B cell (primary cell): ENCODE measurements at regions not wholly inside any gene's neighbourhood (a gene's known extent, or its start where the extent isn't known, plus 50 kb on each side); places are given as distances from the start of the nearest gene placed in this dataset.

ENCODE experiments used
- ATAC-seq: fragments of 200-7000 bp; cut with Tn5 transposase; one replicate; pipeline ENCODE4 v1.10.0; 2021; ENCODE audit warnings: low read depth, mild to moderate bottlenecking, moderate number of reproducible peaks, moderate library complexity
- CTCF ChIA-PET: fragments of 350-600 bp; sonication (Branson Sonifier 250); formaldehyde crosslinking; loops from one replicate; lab custom pipeline; 2021; ENCODE audit warnings: antibody characterized with exemption, inconsistent platforms; lab: Charles Lee
- POLR2A ChIA-PET: fragments of 350-600 bp; sonication (Branson Sonifier 250); formaldehyde crosslinking; loops from one replicate; lab custom pipeline; 2021; ENCODE audit warnings: antibody characterized with exemption; lab: Charles Lee
- DNase-seq: peaks from one replicate; pipeline ENCODE4 v3.0.0; 2013
- H2AFZ ChIP-seq: 2 replicates; pipeline ENCODE4 v1.6.1; 2012; ENCODE audit warnings: mild to moderate bottlenecking, low read depth, low read length; ENCODE audit not compliant: insufficient read depth, poor library complexity, severe bottlenecking
- H3K27ac ChIP-seq, 2 donors: 1 replicate in 1 of 2; 2 replicates in 1 of 2; pipeline ENCODE4 v1.5.1; 2012 to 2013; ENCODE audit warnings: low read length in 2 of 2, mild to moderate bottlenecking in 2 of 2, moderate library complexity in 1 of 2
- H3K27me3 ChIP-seq, 4 experiments: fragments of 200-600 bp in 1 of 4; sonication (generic) in 1 of 4; replicated peaks in 1 of 4; 1 replicate in 2 of 4; 2 replicates in 2 of 4; pipeline versions ENCODE4 v1.6.1 to v1.7.0; 2013 to 2016; ENCODE audit warnings: low read length in 3 of 4, mild to moderate bottlenecking in 2 of 4, mixed read lengths in 1 of 4, moderate library complexity in 1 of 4; ENCODE audit not compliant: insufficient read depth in 4 of 4, control insufficient read depth in 3 of 4; ENCODE audit errors: control extremely low read depth in 1 of 4
- H3K36me3 ChIP-seq, 2 experiments: replicated peaks in 1 of 2; 1 replicate in 1 of 2; 2 replicates in 1 of 2; pipeline versions ENCODE4 v1.6.1 to v1.7.1; 2013; ENCODE audit warnings: low read length in 1 of 2; ENCODE audit not compliant: insufficient read depth in 2 of 2, control insufficient read depth in 1 of 2; ENCODE audit errors: control extremely low read depth in 1 of 2, extremely low read depth in 1 of 2
- H3K4me1 ChIP-seq, 2 donors: fragments of 200-600 bp in 1 of 2; sonication (generic) in 1 of 2; 1 replicate in 1 of 2; 2 replicates in 1 of 2; pipeline versions ENCODE4 v1.5.1 to v1.6.1; 2013 to 2017; ENCODE audit warnings: low read length in 2 of 2; ENCODE audit not compliant: control insufficient read depth in 2 of 2, insufficient read depth in 2 of 2
- H3K4me2 ChIP-seq: replicated peaks from 2 replicates; pipeline ENCODE3; 2012; ENCODE audit warnings: mild to moderate bottlenecking, low read depth, low read length; ENCODE audit not compliant: poor library complexity, severe bottlenecking
- H3K4me3 ChIP-seq, 5 experiments: fragments of 200-600 bp in 1 of 5; sonication (generic) in 1 of 5; 1 replicate in 3 of 5; 2 replicates in 2 of 5; pipeline versions ENCODE4 v1.5.1 to v1.7.0; 2011 to 2016; ENCODE audit warnings: low read length in 4 of 5, mild to moderate bottlenecking in 4 of 5, low read depth in 2 of 5, control low read depth in 1 of 5, moderate library complexity in 1 of 5; ENCODE audit not compliant: insufficient read depth in 1 of 5; ENCODE audit errors: control extremely low read depth in 1 of 5, extremely low read depth in 1 of 5
- H3K79me2 ChIP-seq: fragments of 200-600 bp; sonication (generic); one replicate; pipeline ENCODE4 v1.6.0; 2016; ENCODE audit warnings: low read length; ENCODE audit not compliant: control insufficient read depth, insufficient read depth
- H3K9ac ChIP-seq: fragments of 200-600 bp; sonication (generic); 2 replicates; pipeline ENCODE4 v1.6.1; 2017; ENCODE audit warnings: mild to moderate bottlenecking, low read length, moderate library complexity
- H3K9me3 ChIP-seq, 3 donors: one replicate each; pipeline versions ENCODE4 v1.6.1 to v1.7.1; 2013; ENCODE audit warnings: low read length in 2 of 3; ENCODE audit not compliant: control insufficient read depth in 2 of 3, insufficient read depth in 1 of 3; ENCODE audit errors: control extremely low read depth in 1 of 3
- H4K20me1 ChIP-seq: 2 replicates; pipeline ENCODE4 v1.6.0; 2012; ENCODE audit warnings: mild to moderate bottlenecking, low read length; ENCODE audit not compliant: insufficient read depth, control insufficient read depth, poor library complexity, severe bottlenecking
- H3K27ac Mint-ChIP-seq: one replicate; pipeline ENCODE4 v1.8.0; 2021; ENCODE audit warnings: mixed read lengths
- H3K27me3 Mint-ChIP-seq: one replicate; pipeline ENCODE4 v1.8.0; 2021; ENCODE audit warnings: mixed read lengths
- H3K4me1 Mint-ChIP-seq: one replicate; pipeline ENCODE4 v1.8.0; 2021; ENCODE audit warnings: mixed read lengths
- H3K4me3 Mint-ChIP-seq: one replicate; pipeline ENCODE4 v1.8.0; 2021; ENCODE audit warnings: mixed read lengths
- H3K9me3 Mint-ChIP-seq: one replicate; pipeline ENCODE4 v1.8.0; 2022; ENCODE audit warnings: mixed read lengths; ENCODE audit not compliant: insufficient read depth
- EZH2 ChIP-seq: IDR thresholded peaks from 2 replicates; pipeline ENCODE4 v1.6.1; 2012; ENCODE audit warnings: borderline replicate concordance, low read depth, mild to moderate bottlenecking, moderate library complexity, low read length; ENCODE audit not compliant: insufficient read depth, poor library complexity, severe bottlenecking
- WGBS: methylation state at CpG from one replicate; pipeline ENCODE4 v1.1.5; 2013; ENCODE audit warnings: missing lambda C conversion rate; ENCODE audit not compliant: insufficient coverage; 5-methylcytosine and 5-hydroxymethylcytosine counted together
- intact Hi-C: fragments of 100-400 bp; cut with micrococcal nuclease; formaldehyde crosslinking; loops from one replicate; pipeline ENCODE4 v1.10.0; 2022
- TF ChIP-seq, protein P1 (sequence below): fragments of 200-600 bp; IDR thresholded peaks from one replicate; pipeline ENCODE4 v1.8.0; 2022; ENCODE audit warnings: antibody characterized with exemption, mild to moderate bottlenecking

DNA sequence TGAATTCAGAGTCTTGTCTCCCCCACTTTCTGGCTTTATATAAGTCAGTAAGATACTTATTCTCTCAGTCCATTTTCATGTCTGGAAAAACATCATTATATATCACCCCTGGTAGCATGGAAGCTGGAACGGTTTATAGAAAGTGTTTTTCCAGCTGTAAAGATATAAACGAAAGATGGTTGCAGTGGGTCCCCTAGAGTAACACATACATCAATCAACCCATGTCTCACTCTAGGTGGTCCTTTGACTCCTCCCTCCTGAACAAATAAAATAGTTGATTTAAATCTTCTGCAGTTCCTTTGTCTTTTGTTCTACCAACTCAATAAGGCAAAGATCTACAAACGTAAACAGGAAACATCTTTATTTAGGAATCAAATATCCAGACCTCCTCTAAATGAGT is 1306.1 kb upstream of the TENM3 start:
- Mint-ChIP-seq H3K4me1 (no peaks in the 10 kb centered on the region), H3K4me3 (no peak overlapping the region), H3K27me3 (no peaks in the 10 kb centered on the region), H3K27ac (no peak overlapping the region), H3K9me3 (no peaks in the 10 kb centered on the region)
- intact Hi-C loops, result no loop called here
- ATAC-seq, result no peak
- no peaks in the 10 kb centered on the region for H3K36me3 ChIP-seq
- TF ChIP-seq, protein P1, sequence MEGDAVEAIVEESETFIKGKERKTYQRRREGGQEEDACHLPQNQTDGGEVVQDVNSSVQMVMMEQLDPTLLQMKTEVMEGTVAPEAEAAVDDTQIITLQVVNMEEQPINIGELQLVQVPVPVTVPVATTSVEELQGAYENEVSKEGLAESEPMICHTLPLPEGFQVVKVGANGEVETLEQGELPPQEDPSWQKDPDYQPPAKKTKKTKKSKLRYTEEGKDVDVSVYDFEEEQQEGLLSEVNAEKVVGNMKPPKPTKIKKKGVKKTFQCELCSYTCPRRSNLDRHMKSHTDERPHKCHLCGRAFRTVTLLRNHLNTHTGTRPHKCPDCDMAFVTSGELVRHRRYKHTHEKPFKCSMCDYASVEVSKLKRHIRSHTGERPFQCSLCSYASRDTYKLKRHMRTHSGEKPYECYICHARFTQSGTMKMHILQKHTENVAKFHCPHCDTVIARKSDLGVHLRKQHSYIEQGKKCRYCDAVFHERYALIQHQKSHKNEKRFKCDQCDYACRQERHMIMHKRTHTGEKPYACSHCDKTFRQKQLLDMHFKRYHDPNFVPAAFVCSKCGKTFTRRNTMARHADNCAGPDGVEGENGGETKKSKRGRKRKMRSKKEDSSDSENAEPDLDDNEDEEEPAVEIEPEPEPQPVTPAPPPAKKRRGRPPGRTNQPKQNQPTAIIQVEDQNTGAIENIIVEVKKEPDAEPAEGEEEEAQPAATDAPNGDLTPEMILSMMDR, result no peak
- no peak for TF ChIP-seq EZH2
- no peaks in the 10 kb centered on the region for H3K9me3 ChIP-seq
- H3K9ac ChIP-seq, result no peak overlapping the region
- no CpG with 5 or more reads among the region's 3 CpGs for WGBS
- no peaks in the 10 kb centered on the region for H3K27me3 ChIP-seq
- H3K27ac ChIP-seq, result no peak overlapping the region
- POLR2A ChIA-PET, result no interaction called here
- no peak overlapping the region for H3K4me2 ChIP-seq
- no peaks in the 10 kb centered on the region for H3K4me1 ChIP-seq
- H3K79me2 ChIP-seq, result no peaks in the 10 kb centered on the region
- H3K4me3 ChIP-seq, result no peak overlapping the region
- DNase-seq, result no peak
- no peaks in the 10 kb centered on the region for H4K20me1 ChIP-seq
- CTCF ChIA-PET, result no interaction called here
- no peak overlapping the region for H2AFZ ChIP-seq

DNA sequence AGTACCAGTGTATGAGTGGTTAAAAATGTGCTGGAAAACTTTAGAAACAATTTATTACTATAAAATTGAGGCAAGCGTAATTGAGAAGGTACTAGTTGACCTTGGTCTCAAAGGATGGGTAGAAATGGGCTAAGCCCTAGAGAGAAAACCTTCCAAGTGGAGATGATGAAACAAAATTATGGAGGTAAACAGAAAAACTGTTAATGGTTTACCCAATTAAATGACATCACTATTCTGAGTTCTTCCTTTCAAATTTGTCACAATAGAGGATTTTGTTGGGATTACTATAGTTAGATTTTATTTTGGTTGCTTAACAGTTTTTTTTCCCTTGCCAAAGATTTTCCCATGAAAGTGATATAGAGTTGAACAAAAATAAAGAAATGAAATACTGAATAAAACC is 1302.5 kb upstream of the TENM3 start:
- POLR2A ChIA-PET, result no interaction called here
- Histone ChIP-seq H3K9ac (no peak overlapping the region), H3K9me3 (no peaks in the 10 kb centered on the region), H3K4me1 (no peaks in the 10 kb centered on the region), H4K20me1 (no peaks in the 10 kb centered on the region), H3K4me2 (no peak overlapping the region), H3K27ac (no peak overlapping the region), H3K27me3 (no peaks in the 10 kb centered on the region), H3K4me3 (no peak overlapping the region), H2AFZ (no peak overlapping the region), H3K36me3 (no peaks in the 10 kb centered on the region), H3K79me2 (no peaks in the 10 kb centered on the region)
- DNase-seq (no peak), ATAC-seq (no peak)
- H3K4me1 Mint-ChIP-seq, result no peaks in the 10 kb centered on the region
- H3K9me3 Mint-ChIP-seq, result no peaks in the 10 kb centered on the region
- no peak overlapping the region for H3K27ac Mint-ChIP-seq
- intact Hi-C loops, result no loop called here
- no peak for TF ChIP-seq EZH2
- TF ChIP-seq, protein P1, result no peak
- CTCF ChIA-PET, result no interaction called here
- H3K27me3 Mint-ChIP-seq, result no peaks in the 10 kb centered on the region
- H3K4me3 Mint-ChIP-seq, result no peak overlapping the region
- no CpG with 5 or more reads among the region's 1 CpG for WGBS
